ENCODE measurements at regions not wholly inside any gene's neighbourhood (a gene's known extent, or its start where the extent isn't known, plus 50 kb on each side); places are given as distances from the start of the nearest gene placed in this dataset.
A peak's percentile ranks its signal among the peaks of the same experiment; 100 is the strongest.

DNA sequence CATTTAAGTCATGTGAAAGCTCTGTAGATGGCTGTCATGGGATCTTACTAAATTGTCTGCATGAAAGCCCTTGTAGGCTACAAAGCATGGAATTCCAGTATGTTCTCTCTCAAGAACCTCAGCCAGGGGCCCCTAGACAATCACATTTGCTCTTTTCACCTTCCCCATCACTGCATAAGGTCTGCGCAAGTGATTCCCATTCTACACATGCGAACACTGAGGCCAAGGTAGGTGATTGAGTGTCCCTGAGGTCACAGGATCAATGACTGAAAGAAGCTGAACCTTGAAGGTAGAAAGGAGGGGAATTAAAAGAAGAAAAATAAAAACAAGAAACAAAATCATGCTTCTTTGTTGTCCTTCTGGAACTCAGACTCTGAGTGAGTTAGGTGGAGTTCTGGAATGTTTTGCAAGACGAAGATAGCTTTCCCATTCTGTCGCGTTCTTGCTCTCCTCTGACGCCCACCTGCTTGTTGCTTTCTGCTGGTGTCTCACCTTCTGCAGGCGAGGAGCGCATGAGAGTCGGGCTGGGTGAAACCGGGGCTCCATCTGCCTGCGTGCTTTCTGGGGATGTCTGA, 79.9 kb downstream of the SPRING1 start:
- Histone ChIP-seq H3K27ac (ENCODE audit: low read depth in 2 of 2, low read length in 1 of 2) (peak overlapping the region; percentile 29 to 35; a peak in 2 of 4 replicates), H3K4me3 (ENCODE audit: low read depth in 2 of 2, low read length in 1 of 2) (no peak overlapping the region; a peak in 1 of 4 replicates), H2AFZ (ENCODE audit: low read depth) (no peak overlapping the region), H3K79me2 (ENCODE audit: insufficient read depth) (no peaks in the 10 kb centered on the region), H3K9me2 (no peaks in the 10 kb centered on the region), H3K4me1 (ENCODE audit: control insufficient read depth in 1 of 2, insufficient read depth in 2 of 2, low read depth in 1 of 2, low read length in 1 of 2) (peaks cover 3 to 12% of the 10 kb centered on the region in 2 experiments; a peak in 2 of 4 replicates), H3K4me2 (peak overlapping the region; percentile 71), H3K9me3 (no peaks in the 10 kb centered on the region), H4K20me1 (ENCODE audit: insufficient read depth) (no peaks in the 10 kb centered on the region), H3K36me3 (replicated peaks in 1 of 2; ENCODE audit: control insufficient read depth in 1 of 2, insufficient read depth in 2 of 2, low read length in 1 of 2) (no peaks in the 10 kb centered on the region), H3K27me3 (ENCODE audit: insufficient read depth) (no peaks in the 10 kb centered on the region), H3K9ac (no peak overlapping the region), H3F3A (replicated peaks; ENCODE audit: insufficient read depth) (peaks cover 10% of the 10 kb centered on the region)
- DNase-seq, result no peak
- TF ChIP-seq MXI1 (IDR thresholded peaks at IDR 0.05; ENCODE audit: low read depth, low read length) (no peak), EZH2phosphoT487 (IDR thresholded peaks at IDR 0.05; ENCODE audit: borderline replicate concordance, low read depth) (no peak)
- TF ChIP-seq, protein P1, sequence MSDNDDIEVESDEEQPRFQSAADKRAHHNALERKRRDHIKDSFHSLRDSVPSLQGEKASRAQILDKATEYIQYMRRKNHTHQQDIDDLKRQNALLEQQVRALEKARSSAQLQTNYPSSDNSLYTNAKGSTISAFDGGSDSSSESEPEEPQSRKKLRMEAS (IDR thresholded peaks at IDR 0.05; ENCODE audit: low read depth), result no peak
- TF ChIP-seq, protein P2, sequence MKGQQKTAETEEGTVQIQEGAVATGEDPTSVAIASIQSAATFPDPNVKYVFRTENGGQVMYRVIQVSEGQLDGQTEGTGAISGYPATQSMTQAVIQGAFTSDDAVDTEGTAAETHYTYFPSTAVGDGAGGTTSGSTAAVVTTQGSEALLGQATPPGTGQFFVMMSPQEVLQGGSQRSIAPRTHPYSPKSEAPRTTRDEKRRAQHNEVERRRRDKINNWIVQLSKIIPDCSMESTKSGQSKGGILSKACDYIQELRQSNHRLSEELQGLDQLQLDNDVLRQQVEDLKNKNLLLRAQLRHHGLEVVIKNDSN (IDR thresholded peaks at IDR 0.05; ENCODE audit: borderline replicate concordance, low read depth), result no peak
- WGBS (ENCODE audit: low lambda C conversion rate), result 81% methylated on average over 11 of the region's 11 CpGs
- POLR2A ChIA-PET, result no interaction called here
- CTCF ChIA-PET, result interaction anchor here (0.9 kb wide), 1 partner anchor 51 kb away, joined by 3 read pairs; no protein-coding TSS in a partner anchor

DNA sequence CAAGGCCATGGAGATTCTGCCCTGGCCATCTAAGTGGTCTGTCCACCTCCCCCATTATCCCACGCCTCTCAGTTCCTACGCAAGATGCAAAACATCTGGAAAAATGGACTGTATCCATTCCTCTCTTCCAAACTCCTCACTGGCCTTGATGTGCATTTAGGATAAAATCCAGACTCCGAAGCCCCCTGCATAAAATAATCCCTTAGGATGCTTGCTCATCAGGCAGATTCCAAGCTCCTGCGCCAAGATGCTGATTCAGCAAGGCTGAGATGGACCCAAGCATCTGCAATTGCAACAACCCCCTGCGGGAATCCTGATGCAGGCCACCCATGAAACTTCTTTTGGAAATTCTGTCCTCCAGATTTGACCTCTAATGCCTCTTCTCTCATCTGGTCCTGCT, 81.6 kb downstream of the SPRING1 start:
- H2AFZ ChIP-seq (ENCODE audit: low read depth), result no peak overlapping the region
- TF ChIP-seq CTCF (IDR thresholded peaks at IDR 0.05) (no peak), EP300 (IDR thresholded peaks at IDR 0.05; ENCODE audit: borderline replicate concordance in 1 of 2, low read depth in 1 of 2, low read length in 1 of 2) (no peak), EZH2phosphoT487 (IDR thresholded peaks at IDR 0.05; ENCODE audit: borderline replicate concordance, low read depth) (no peak), ZBTB33 (IDR thresholded peaks at IDR 0.05; ENCODE audit: borderline replicate concordance, low read depth) (no peak), PBX3 (IDR thresholded peaks at IDR 0.05) (no peak), MEF2A (IDR thresholded peaks at IDR 0.05; ENCODE audit: borderline replicate concordance, low read depth) (no peak), NFIC (IDR thresholded peaks at IDR 0.05; ENCODE audit: borderline replicate concordance) (no peak), POLR2AphosphoS5 (IDR thresholded peaks at IDR 0.05; ENCODE audit: low read depth, low read length) (no peak), YY1 (IDR thresholded peaks at IDR 0.05; ENCODE audit: low read depth) (no peak), TEAD4 (IDR thresholded peaks at IDR 0.05; ENCODE audit: borderline replicate concordance, insufficient read depth) (no peak), JUND (IDR thresholded peaks at IDR 0.05) (no peak), RCOR1 (IDR thresholded peaks at IDR 0.05; ENCODE audit: low read length) (no peak), RFX5 (IDR thresholded peaks at IDR 0.05; ENCODE audit: low read length) (no peak)
- TF ChIP-seq, protein P1 (IDR thresholded peaks at IDR 0.05; ENCODE audit: low read depth), result no peak
- TF ChIP-seq, protein P2 (IDR thresholded peaks at IDR 0.05; ENCODE audit: borderline replicate concordance, low read depth), result no peak
- H4K20me1 ChIP-seq (ENCODE audit: insufficient read depth), result no peaks in the 10 kb centered on the region
- WGBS (ENCODE audit: low lambda C conversion rate), result 82% methylated on average over 3 of the region's 5 CpGs
- no peak overlapping the region for H3K27ac ChIP-seq (ENCODE audit: low read depth in 2 of 2, low read length in 1 of 2)
- peaks cover 0 to 12% of the 10 kb centered on the region in 2 experiments; a peak in 2 of 4 replicates for H3K4me1 ChIP-seq (ENCODE audit: control insufficient read depth in 1 of 2, insufficient read depth in 2 of 2, low read depth in 1 of 2, low read length in 1 of 2)
- ChIA-PET CTCF (no interaction called here), POLR2A (no interaction called here)
- DNase-seq, result no peak
- H3F3A ChIP-seq (replicated peaks; ENCODE audit: insufficient read depth), result peaks cover 10% of the 10 kb centered on the region
- H3K9me2 ChIP-seq, result no peaks in the 10 kb centered on the region
- H3K36me3 ChIP-seq (replicated peaks in 1 of 2; ENCODE audit: control insufficient read depth in 1 of 2, insufficient read depth in 2 of 2, low read length in 1 of 2), result no peaks in the 10 kb centered on the region
- no peak overlapping the region for H3K4me2 ChIP-seq
- H3K27me3 ChIP-seq (ENCODE audit: insufficient read depth), result no peaks in the 10 kb centered on the region
- H3K4me3 ChIP-seq (ENCODE audit: low read depth in 2 of 2, low read length in 1 of 2), result no peak overlapping the region
- no peaks in the 10 kb centered on the region for H3K9me3 ChIP-seq
- no peaks in the 10 kb centered on the region for H3K79me2 ChIP-seq (ENCODE audit: insufficient read depth)
- H3K9ac ChIP-seq, result no peak overlapping the region
